Ascending aorta (tissue), 2 donors: ENCODE measurements at regions not wholly inside any gene's neighbourhood (a gene's known extent, or its start where the extent isn't known, plus 50 kb on each side); places are given as distances from the start of the nearest gene placed in this dataset.

Experiments used
- DNase-seq, 2 donors: peaks; one replicate each; pipeline ENCODE4 v3.0.0-alpha.2; 2019; ENCODE audit warnings: low spot score in 2 of 2
- H3K27ac ChIP-seq, 2 donors: fragments of 200-600 bp; sonication (generic); one replicate each; pipeline ENCODE4 v1.5.1; 2016 to 2017; ENCODE audit warnings: mild to moderate bottlenecking in 1 of 2
- H3K27me3 ChIP-seq: fragments of 200-600 bp; sonication (generic); one replicate; pipeline ENCODE4 v1.5.1; 2017
- H3K36me3 ChIP-seq, 2 donors: fragments of 200-600 bp; sonication (generic); one replicate each; pipeline ENCODE4 v1.5.1; 2016
- H3K4me1 ChIP-seq, 2 donors: fragments of 200-600 bp; sonication (generic); one replicate each; pipeline ENCODE4 v1.5.1; 2016 to 2017; ENCODE audit warnings: mild to moderate bottlenecking in 1 of 2
- H3K4me3 ChIP-seq, 2 donors: fragments of 200-600 bp; sonication (generic); one replicate each; pipeline ENCODE4 v1.5.1; 2016 to 2017; ENCODE audit warnings: mild to moderate bottlenecking in 1 of 2
- H3K9me3 ChIP-seq, 2 donors: fragments of 200-600 bp; sonication (generic); one replicate each; pipeline ENCODE4 v1.5.1; 2016
- CTCF ChIP-seq, 3 experiments: fragments of 200-600 bp in 2 of 3; fragments of 450-650 bp in 1 of 3; sonication (generic) in 2 of 3; IDR thresholded peaks; one replicate each; pipeline ENCODE4 v1.5.1; 2016 to 2019; ENCODE audit warnings: antibody characterized with exemption in 3 of 3, mild to moderate bottlenecking in 1 of 3, moderate library complexity in 1 of 3
- intact Hi-C: fragments of 100-400 bp; cut with DNase I; formaldehyde crosslinking; loops from one replicate; pipeline ENCODE4 v1.15.1; 2023

- no peaks in the 10 kb centered on the region for H3K36me3 ChIP-seq
- H3K27ac ChIP-seq: no peak overlapping the region
- no peaks in the 10 kb centered on the region for H3K4me1 ChIP-seq
- H3K4me3 ChIP-seq: no peak overlapping the region
- TF ChIP-seq CTCF (IDR thresholded peaks at IDR 0.05): no peak
- DNase-seq: no peak
- H3K9me3 ChIP-seq: no peaks in the 10 kb centered on the region
- H3K27me3 ChIP-seq: no peaks in the 10 kb centered on the region
- intact Hi-C loops: no loop called here
Observed at GRCh38 chr11:23100726-23101125, 240.5 kb upstream of the CCDC179 start.

- Histone ChIP-seq H3K27me3 (no peaks in the 10 kb centered on the region), H3K36me3 (no peaks in the 10 kb centered on the region), H3K4me3 (no peak overlapping the region), H3K27ac (no peak overlapping the region), H3K4me1 (no peaks in the 10 kb centered on the region), H3K9me3 (no peaks in the 10 kb centered on the region)
- intact Hi-C loops: no loop called here
- TF ChIP-seq CTCF (IDR thresholded peaks at IDR 0.05): no peak
- no peak for DNase-seq
Observed at GRCh38 chr11:23103416-23103815, 243.1 kb upstream of the CCDC179 start.

GRCh38 chr11:23111527-23111926, 251.3 kb upstream of the CCDC179 start:
- no peaks in the 10 kb centered on the region for H3K36me3 ChIP-seq
- no peak for TF ChIP-seq CTCF (IDR thresholded peaks at IDR 0.05)
- intact Hi-C loops: no loop called here

GRCh38 chr11:23112390-23112789, 252.1 kb upstream of the CCDC179 start:
- no peaks in the 10 kb centered on the region for H3K9me3 ChIP-seq
- intact Hi-C loops: no loop called here
- H3K27me3 ChIP-seq: no peaks in the 10 kb centered on the region
- TF ChIP-seq CTCF (IDR thresholded peaks at IDR 0.05): no peak
- H3K4me1 ChIP-seq: no peaks in the 10 kb centered on the region
- no peak overlapping the region for H3K27ac ChIP-seq
- H3K4me3 ChIP-seq: no peak overlapping the region
- DNase-seq: no peak
- no peaks in the 10 kb centered on the region for H3K36me3 ChIP-seq

More at GRCh38 chr11:23111527-23111926, 251.3 kb upstream of the CCDC179 start:
- H3K27ac ChIP-seq: no peak overlapping the region
- H3K4me1 ChIP-seq: no peaks in the 10 kb centered on the region
- DNase-seq: no peak
- H3K4me3 ChIP-seq: no peak overlapping the region
- H3K9me3 ChIP-seq: no peaks in the 10 kb centered on the region
- H3K27me3 ChIP-seq: no peaks in the 10 kb centered on the region

GRCh38 chr11:23112987-23113886, 253.0 kb upstream of the CCDC179 start:
- no peaks in the 10 kb centered on the region for H3K4me1 ChIP-seq
- intact Hi-C loops: no loop called here
- H3K36me3 ChIP-seq: no peaks in the 10 kb centered on the region
- TF ChIP-seq CTCF (IDR thresholded peaks at IDR 0.05): peak in 2 of 3 experiments; percentile 7 to 29
- no peak overlapping the region for H3K4me3 ChIP-seq
- no peak overlapping the region for H3K27ac ChIP-seq
- H3K27me3 ChIP-seq: no peaks in the 10 kb centered on the region
- H3K9me3 ChIP-seq: no peaks in the 10 kb centered on the region
- DNase-seq: no peak
